ENCODE measurements at regions not wholly inside any gene's neighbourhood (a gene's known extent, or its start where the extent isn't known, plus 50 kb on each side); places are given as distances from the start of the nearest gene placed in this dataset.
A peak's percentile ranks its signal among the peaks of the same experiment; 100 is the strongest.

GRCh38 chr17:74085434-74085833, 118.0 kb upstream of the RPL38 start (continued):
- TF ChIP-seq BCL11A (IDR thresholded peaks at IDR 0.05; ENCODE audit: low read depth in 2 of 2, low read length in 2 of 2), result no peak
- no peak for TF ChIP-seq SAP30 (IDR thresholded peaks at IDR 0.05; ENCODE audit: insufficient read depth, insufficient replicate concordance, low read length)
- no peak for TF ChIP-seq POLR2A (IDR thresholded peaks at IDR 0.05; ENCODE audit: control extremely low read depth in 1 of 2, low read depth in 2 of 2, low read length in 2 of 2)
- no peak for TF ChIP-seq SIRT6 (IDR thresholded peaks at IDR 0.05; ENCODE audit: low read length)
- TF ChIP-seq SP2 (IDR thresholded peaks at IDR 0.05; ENCODE audit: low read length), result no peak
- no peak for TF ChIP-seq SP4 (IDR thresholded peaks at IDR 0.05; ENCODE audit: low read length)
- peak; percentile 72 to 89 (median 78) for TF ChIP-seq CTCF (IDR thresholded peaks at IDR 0.05; ENCODE audit: control extremely low read depth in 1 of 3, insufficient read depth in 1 of 3, low read depth in 1 of 3, low read length in 3 of 3)
- TF ChIP-seq ATF2 (IDR thresholded peaks at IDR 0.05; ENCODE audit: low read length), result no peak
